ENCODE measurements at regions not wholly inside any gene's neighbourhood (a gene's known extent, or its start where the extent isn't known, plus 50 kb on each side); places are given as distances from the start of the nearest gene placed in this dataset.

GRCh38 chr3:16030342-16030741, 144.1 kb upstream of the GALNT15 start:
- Histone ChIP-seq H2AFZ (ENCODE audit: low read depth, low read length) (no peak overlapping the region), H3K79me2 (ENCODE audit: control insufficient read depth, insufficient read depth, low read length) (no peaks in the 10 kb centered on the region), H3K4me1 (ENCODE audit: control insufficient read depth, extremely low read depth, insufficient read depth, low read length) (no peaks in the 10 kb centered on the region), H3K27ac (ENCODE audit: insufficient read depth, low read depth, low read length) (no peak overlapping the region), H3K4me3 (replicated peaks in 1 of 3; ENCODE audit: insufficient read depth in 1 of 3, low read depth in 1 of 3, low read length in 3 of 3) (no peak overlapping the region), H4K20me1 (replicated peaks; ENCODE audit: control insufficient read depth, extremely low read depth, insufficient read depth, low read length) (no peaks in the 10 kb centered on the region), H3K9ac (replicated peaks; ENCODE audit: extremely low read depth, insufficient read depth, low read length) (no peak overlapping the region), H3K9me1 (replicated peaks; ENCODE audit: control insufficient read depth, extremely low read depth, insufficient read depth, low read length) (no peaks in the 10 kb centered on the region), H3K27me3 (ENCODE audit: control insufficient read depth in 2 of 2, insufficient read depth in 2 of 2, low read length in 2 of 2) (peaks cover 2 to 8% of the 10 kb centered on the region in 2 experiments), H3K4me2 (ENCODE audit: insufficient read depth, low read length) (no peak overlapping the region), H3K36me3 (ENCODE audit: control insufficient read depth in 2 of 2, extremely low read depth in 1 of 2, insufficient read depth in 2 of 2, low read length in 2 of 2) (no peaks in the 10 kb centered on the region), H3K9me3 (replicated peaks; ENCODE audit: control insufficient read depth, insufficient read depth, low read length) (no peaks in the 10 kb centered on the region)
- no peak for FAIRE-seq
- intact Hi-C loops (cut with micrococcal nuclease): no loop called here
- ChIA-PET CTCF (interaction anchor here (1.0 to 1.1 kb wide), 3 partner anchors 27 to 144 kb away, joined by 3 read pairs; partner anchors contain the start of gene GALNT15), POLR2A (no interaction called here)
- DNase-seq (ENCODE audit: low read depth, low spot score): no peak
- no TSS peak for BruUV-seq (replicated peaks)
- dilution Hi-C loops (cut with MboI; ENCODE audit: extremely low pct_ligation_motif_present, low sequenced_read_pairs): no loop called here
- TF ChIP-seq POLR2AphosphoS5 (IDR thresholded peaks at IDR 0.05; ENCODE audit: insufficient read depth, low read depth, low read length) (no peak), EZH2 (IDR thresholded peaks at IDR 0.05; ENCODE audit: borderline replicate concordance, low read depth, low read length, severe bottlenecking) (no peak), GATA2 (IDR thresholded peaks at IDR 0.05; ENCODE audit: insufficient read depth, insufficient read length, low read depth, low read length) (no peak), POLR2A (IDR thresholded peaks at IDR 0.05; ENCODE audit: low read depth, low read length) (no peak), FOS (IDR thresholded peaks at IDR 0.05; ENCODE audit: borderline replicate concordance, insufficient read depth, low read length) (no peak), MAX (IDR thresholded peaks at IDR 0.05; ENCODE audit: insufficient read depth, insufficient read length) (no peak)

GRCh38 chr3:16031434-16031833, 143.0 kb upstream of the GALNT15 start:
- no peaks in the 10 kb centered on the region for H3K79me2 ChIP-seq (ENCODE audit: control insufficient read depth, insufficient read depth, low read length)
- DNase-seq (ENCODE audit: low read depth, low spot score) (no peak), FAIRE-seq (no peak)
- TF ChIP-seq GATA2 (IDR thresholded peaks at IDR 0.05; ENCODE audit: insufficient read depth, insufficient read length, low read depth, low read length) (no peak), POLR2A (IDR thresholded peaks at IDR 0.05; ENCODE audit: low read depth, low read length) (no peak), MAX (IDR thresholded peaks at IDR 0.05; ENCODE audit: insufficient read depth, insufficient read length) (no peak), EZH2 (IDR thresholded peaks at IDR 0.05; ENCODE audit: borderline replicate concordance, low read depth, low read length, severe bottlenecking) (no peak), MYC (IDR thresholded peaks at IDR 0.05; ENCODE audit: low read depth, low read length) (no peak), FOS (IDR thresholded peaks at IDR 0.05; ENCODE audit: borderline replicate concordance, insufficient read depth, low read length) (no peak)
- no peaks in the 10 kb centered on the region for H4K20me1 ChIP-seq (replicated peaks; ENCODE audit: control insufficient read depth, extremely low read depth, insufficient read depth, low read length)
- dilution Hi-C loops (cut with MboI; ENCODE audit: extremely low pct_ligation_motif_present, low sequenced_read_pairs) (no loop called here), intact Hi-C loops (cut with micrococcal nuclease) (no loop called here)
- H3K4me2 ChIP-seq (ENCODE audit: insufficient read depth, low read length): no peak overlapping the region
- H3K36me3 ChIP-seq (ENCODE audit: control insufficient read depth in 2 of 2, extremely low read depth in 1 of 2, insufficient read depth in 2 of 2, low read length in 2 of 2): no peaks in the 10 kb centered on the region
- CTCF ChIA-PET: no interaction called here
- POLR2A ChIA-PET: no interaction called here
- no TSS peak for BruUV-seq (replicated peaks)
- H3K9me1 ChIP-seq (replicated peaks; ENCODE audit: control insufficient read depth, extremely low read depth, insufficient read depth, low read length): no peaks in the 10 kb centered on the region
- H3K27ac ChIP-seq (ENCODE audit: insufficient read depth, low read depth, low read length): no peak overlapping the region
- no peaks in the 10 kb centered on the region for H3K9me3 ChIP-seq (replicated peaks; ENCODE audit: control insufficient read depth, insufficient read depth, low read length)
- no peak overlapping the region for H2AFZ ChIP-seq (ENCODE audit: low read depth, low read length)
- no peaks in the 10 kb centered on the region for H3K4me1 ChIP-seq (ENCODE audit: control insufficient read depth, extremely low read depth, insufficient read depth, low read length)
- H3K4me3 ChIP-seq (replicated peaks in 1 of 3; ENCODE audit: insufficient read depth in 1 of 3, low read depth in 1 of 3, low read length in 3 of 3): no peak overlapping the region
- no peak overlapping the region for H3K9ac ChIP-seq (replicated peaks; ENCODE audit: extremely low read depth, insufficient read depth, low read length)
- H3K27me3 ChIP-seq (ENCODE audit: control insufficient read depth in 2 of 2, insufficient read depth in 2 of 2, low read length in 2 of 2): peaks cover 2 to 6% of the 10 kb centered on the region in 2 experiments

Data from endothelial cell of umbilical vein (primary cell).